Lower leg skin (tissue), 4 donors: ENCODE measurements at regions not wholly inside any gene's neighbourhood (a gene's known extent, or its start where the extent isn't known, plus 50 kb on each side); places are given as distances from the start of the nearest gene placed in this dataset.

Source experiments
- DNase-seq, 2 donors: peaks; one replicate each; pipeline ENCODE4 v3.0.0-alpha.2; 2019; ENCODE audit warnings: low spot score in 2 of 2
- H3K4me3 ChIP-seq: fragments of 200-600 bp; sonication (generic); 2 replicates; pipeline ENCODE4 v1.5.1; 2017; ENCODE audit warnings: mild to moderate bottlenecking, low read depth; ENCODE audit not compliant: poor library complexity, severe bottlenecking
- CTCF ChIP-seq, 3 donors: fragments of 450-650 bp; IDR thresholded peaks; one replicate each; pipeline ENCODE4 v1.5.1; 2016; ENCODE audit warnings: antibody characterized with exemption in 3 of 3, mild to moderate bottlenecking in 3 of 3, moderate library complexity in 2 of 3
- POLR2A ChIP-seq, 2 donors: fragments of 450-650 bp; IDR thresholded peaks; one replicate each; pipeline ENCODE4 v1.6.1; 2016 to 2017; ENCODE audit warnings: antibody characterized with exemption in 2 of 2, mild to moderate bottlenecking in 1 of 2, moderate library complexity in 1 of 2
- WGBS, 2 donors: methylation state at CpG; one replicate each; pipeline ENCODE4 v1.1.5; 2018; 5-methylcytosine and 5-hydroxymethylcytosine counted together
- intact Hi-C: fragments of 100-400 bp; cut with DNase I; formaldehyde crosslinking; loops from one replicate; pipeline ENCODE4 v1.15.0; 2023; ENCODE audit warnings: low total_unique reads

- no peak overlapping the region for H3K4me3 ChIP-seq
- intact Hi-C loops: no loop called here
- TF ChIP-seq POLR2A (IDR thresholded peaks at IDR 0.05) (no peak), CTCF (IDR thresholded peaks at IDR 0.05) (no peak)
- 88 to 89% methylated on average over 3 of the region's 3 CpGs for WGBS, 2 donors
- no peak for DNase-seq
These were observed 1367.2 kb upstream of the CELF4 start for GRCh38 chr18:38932752-38933151.

- WGBS, 2 donors: 94 to 100% methylated on average over 3 of the region's 3 CpGs
- no peak overlapping the region for H3K4me3 ChIP-seq
- no peak for DNase-seq
- intact Hi-C loops: no loop called here
- TF ChIP-seq POLR2A (IDR thresholded peaks at IDR 0.05): no peak
- no peak for TF ChIP-seq CTCF (IDR thresholded peaks at IDR 0.05)
These were observed 1366.1 kb upstream of the CELF4 start for GRCh38 chr18:38931754-38932050.

GRCh38 chr18:38930881-38931753 is 1365.5 kb upstream of the CELF4 start:
- no peak overlapping the region for H3K4me3 ChIP-seq
- TF ChIP-seq POLR2A (IDR thresholded peaks at IDR 0.05) (no peak), CTCF (IDR thresholded peaks at IDR 0.05) (no peak)
- DNase-seq: no peak
- 32 to 35% methylated on average over 3 of the region's 3 CpGs for WGBS, 2 donors
- intact Hi-C loops: no loop called here

GRCh38 chr18:38923540-38923939 is 1357.9 kb upstream of the CELF4 start:
- no peak for TF ChIP-seq CTCF (IDR thresholded peaks at IDR 0.05)
- no peak for TF ChIP-seq POLR2A (IDR thresholded peaks at IDR 0.05)
- 88 to 94% methylated on average over 3 of the region's 3 CpGs for WGBS, 2 donors
- intact Hi-C loops: no loop called here
- H3K4me3 ChIP-seq: no peak overlapping the region
- DNase-seq: no peak

GRCh38 chr18:38923126-38923525 is 1357.5 kb upstream of the CELF4 start:
- DNase-seq: no peak
- H3K4me3 ChIP-seq: no peak overlapping the region
- no peak for TF ChIP-seq POLR2A (IDR thresholded peaks at IDR 0.05)
- no peak for TF ChIP-seq CTCF (IDR thresholded peaks at IDR 0.05)
- intact Hi-C loops: no loop called here
- 81 to 85% methylated on average over 1 of the region's 1 CpG for WGBS, 2 donors

- TF ChIP-seq CTCF (IDR thresholded peaks at IDR 0.05): no peak
- no peak overlapping the region for H3K4me3 ChIP-seq
- 56 to 62% methylated on average over 2 of the region's 2 CpGs for WGBS, 2 donors
- DNase-seq: no peak
- intact Hi-C loops: no loop called here
These were observed 1344.4 kb upstream of the CELF4 start for GRCh38 chr18:38909972-38910371.
